Erythroblast (primary cell): ENCODE measurements at regions not wholly inside any gene's neighbourhood (a gene's known extent, or its start where the extent isn't known, plus 50 kb on each side); places are given as distances from the start of the nearest gene placed in this dataset.

Source experiments
- GATA1 ChIP-seq: IDR thresholded peaks from 2 replicates; pipeline ENCODE4 v1.6.1; 2011; ENCODE audit warnings: low read depth, mild to moderate bottlenecking, control low read depth, low read length, moderate library complexity
- POLR2A ChIP-seq: IDR thresholded peaks from 2 replicates; pipeline ENCODE4 v1.6.1; 2011; ENCODE audit warnings: mild to moderate bottlenecking, low read length

GRCh38 chr7:142331941-142332340 lies 74.1 kb upstream of the PRSS58 start:
- TF ChIP-seq POLR2A (no peak), GATA1 (no peak)
